ENCODE measurements at regions not wholly inside any gene's neighbourhood (a gene's known extent, or its start where the extent isn't known, plus 50 kb on each side); places are given as distances from the start of the nearest gene placed in this dataset. TPM values are rescaled to one million over a fixed set of nuclear protein-coding genes. Genes with fewer than 3 reads are reported as not detected.

- BruUV-seq (replicated peaks): no TSS peak
- no peaks in the 10 kb centered on the region for H3K36me3 Mint-ChIP-seq (ENCODE audit: insufficient read depth, unreplicated experiment)
- H3K27ac Mint-ChIP-seq (ENCODE audit: unreplicated experiment): no peak overlapping the region
- Histone ChIP-seq H3K36me3 (ENCODE audit: control insufficient read depth, insufficient read depth, low read length) (no peaks in the 10 kb centered on the region), H3K4me3 (ENCODE audit: low read depth, low read length) (no peak overlapping the region), H3K9me3 (no peaks in the 10 kb centered on the region; the same call in 1 of the 2 replicates), H3K4me1 (no peaks in the 10 kb centered on the region), H3K27me3 (replicated peaks; ENCODE audit: control insufficient read depth, insufficient read depth, low read length) (no peaks in the 10 kb centered on the region)
- H3K27me3 Mint-ChIP-seq (ENCODE audit: insufficient read depth, unreplicated experiment): peaks cover 9% of the 10 kb centered on the region
- no peak for TF ChIP-seq CTCF (IDR thresholded peaks at IDR 0.05; ENCODE audit: insufficient read depth in 1 of 2, low read depth in 1 of 2, low read length in 1 of 2, severe bottlenecking in 1 of 2, unreplicated experiment in 1 of 2)
- intact Hi-C loops (cut with micrococcal nuclease; ENCODE audit: unreplicated experiment): no loop called here
- H3K4me3 Mint-ChIP-seq (ENCODE audit: unreplicated experiment): no peak overlapping the region
- DNase-seq: no peak
- POLR2A ChIA-PET: no interaction called here
- CTCF ChIA-PET: no interaction called here
- peaks cover 9% of the 10 kb centered on the region for H3K9me3 Mint-ChIP-seq (ENCODE audit: unreplicated experiment)
- no peaks in the 10 kb centered on the region for H3K4me1 Mint-ChIP-seq (ENCODE audit: low read depth, unreplicated experiment)
These were observed 53.7 kb upstream of the FAM98A start for GRCh38 chr2:33652830-33653229.

- H3K9me3 Mint-ChIP-seq (ENCODE audit: unreplicated experiment): peaks cover 10% of the 10 kb centered on the region
- CTCF ChIA-PET: no interaction called here
- TF ChIP-seq CTCF (IDR thresholded peaks at IDR 0.05; ENCODE audit: insufficient read depth in 1 of 2, low read depth in 1 of 2, low read length in 1 of 2, severe bottlenecking in 1 of 2, unreplicated experiment in 1 of 2): no peak
- no peaks in the 10 kb centered on the region for H3K36me3 ChIP-seq (ENCODE audit: control insufficient read depth, insufficient read depth, low read length)
- POLR2A ChIA-PET: no interaction called here
- H3K4me3 Mint-ChIP-seq (ENCODE audit: unreplicated experiment): no peak overlapping the region
- H3K36me3 Mint-ChIP-seq (ENCODE audit: insufficient read depth, unreplicated experiment): no peaks in the 10 kb centered on the region
- H3K4me3 ChIP-seq (ENCODE audit: low read depth, low read length): no peak overlapping the region
- no peak for DNase-seq
- no peaks in the 10 kb centered on the region for H3K4me1 Mint-ChIP-seq (ENCODE audit: low read depth, unreplicated experiment)
- H3K27ac Mint-ChIP-seq (ENCODE audit: unreplicated experiment): no peak overlapping the region
- H3K27me3 ChIP-seq (replicated peaks; ENCODE audit: control insufficient read depth, insufficient read depth, low read length): no peaks in the 10 kb centered on the region
- no TSS peak for BruUV-seq (replicated peaks)
- intact Hi-C loops (cut with micrococcal nuclease; ENCODE audit: unreplicated experiment): no loop called here
- no peaks in the 10 kb centered on the region for H3K4me1 ChIP-seq
- H3K27me3 Mint-ChIP-seq (ENCODE audit: insufficient read depth, unreplicated experiment): peaks cover 13% of the 10 kb centered on the region
- peaks cover under 1% of the 10 kb centered on the region; the same call in 1 of the 2 replicates for H3K9me3 ChIP-seq
These were observed 51.1 kb upstream of the FAM98A start for GRCh38 chr2:33650171-33650570.

Small RNA genes lying in the stretch of these regions (microRNA-seq; reads per million reads assigned to microRNA genes)
- not detected for gene MIR548AD

Measured in Caco-2 (cell line).